ENCODE measurements at regions not wholly inside any gene's neighbourhood (a gene's known extent, or its start where the extent isn't known, plus 50 kb on each side); places are given as distances from the start of the nearest gene placed in this dataset.
"Not testable (repeated sequence)": the region's sequence is repeated elsewhere in the genome, so short reads cannot be mapped to it uniquely, and the experiment has no call there.

- DNase-seq (ENCODE audit: low spot score), result peak; percentile 27
- intact Hi-C loops (cut with DNase I), result not testable (repeated sequence)
Observed at GRCh38 chr2:97315358-97315757, 202.4 kb downstream of the ANKRD36 start.

- intact Hi-C loops (cut with DNase I); DNase-seq (ENCODE audit: low spot score): not testable (repeated sequence)
Observed at GRCh38 chr2:97312426-97312825, 199.5 kb downstream of the ANKRD36 start.

- DNase-seq (ENCODE audit: low spot score); intact Hi-C loops (cut with DNase I): not testable (repeated sequence)
Observed at GRCh38 chr2:97305426-97305825, 192.5 kb downstream of the ANKRD36 start.

- DNase-seq (ENCODE audit: low spot score); intact Hi-C loops (cut with DNase I): not testable (repeated sequence)
Observed at GRCh38 chr2:97302881-97303280, 189.9 kb downstream of the ANKRD36 start.

GRCh38 chr2:97301771-97302170, 188.8 kb downstream of the ANKRD36 start:
- intact Hi-C loops (cut with DNase I); DNase-seq (ENCODE audit: low spot score): not testable (repeated sequence)
